ENCODE measurements at regions not wholly inside any gene's neighbourhood (a gene's known extent, or its start where the extent isn't known, plus 50 kb on each side); places are given as distances from the start of the nearest gene placed in this dataset.

GRCh38 chr4:125022855-125023501 lies 291.8 kb upstream of the FAT4 start:
- Histone ChIP-seq H3K79me1 (ENCODE audit: low read depth, low read length) (no peaks in the 10 kb centered on the region), H3K4me2 (ENCODE audit: insufficient read depth in 1 of 2, low read depth in 2 of 2, low read length in 2 of 2) (no peak overlapping the region), H2BK12ac (ENCODE audit: low read depth, low read length) (no peak overlapping the region), H3K14ac (ENCODE audit: insufficient read length) (no peak overlapping the region), H3K36me3 (ENCODE audit: control insufficient read depth in 2 of 4, insufficient read depth in 4 of 4, low read length in 3 of 4) (peaks cover 0 to 6% (median 2%) of the 10 kb centered on the region in 4 experiments; a peak in 2 of 8 replicates), H3K9me3 (ENCODE audit: insufficient read depth in 2 of 2, low read depth in 1 of 2, low read length in 1 of 2) (peaks cover 7 to 13% of the 10 kb centered on the region in 2 experiments), H4K91ac (replicated peaks; ENCODE audit: insufficient read length, low read length) (no peak overlapping the region), H2AK5ac (ENCODE audit: low read depth, low read length) (no peak overlapping the region), H3K4ac (replicated peaks; ENCODE audit: insufficient read length, low read depth, low read length) (no peak overlapping the region), H4K20me1 (replicated peaks in 1 of 2; ENCODE audit: control insufficient read depth in 1 of 2, insufficient read depth in 2 of 2, low read length in 2 of 2) (no peaks in the 10 kb centered on the region), H3K4me3 (ENCODE audit: extremely low read depth in 1 of 4, insufficient read depth in 2 of 4, low read depth in 3 of 4, low read length in 4 of 4) (no peak overlapping the region), H2BK20ac (ENCODE audit: low read length) (no peak overlapping the region), H2BK5ac (ENCODE audit: low read depth, low read length) (no peak overlapping the region), H3K79me2 (ENCODE audit: control insufficient read depth in 1 of 2, insufficient read depth in 2 of 2, low read length in 2 of 2) (no peaks in the 10 kb centered on the region), H4K5ac (ENCODE audit: insufficient read length, low read depth, low read length) (no peak overlapping the region), H3K27ac (ENCODE audit: low read depth, low read length) (no peak overlapping the region; the same call in 1 of the 2 replicates), H3K23me2 (ENCODE audit: low read depth, low read length) (no peaks in the 10 kb centered on the region), H4K8ac (ENCODE audit: extremely low read depth, insufficient read depth, low read length) (no peak overlapping the region), H2BK15ac (ENCODE audit: low read length) (no peak overlapping the region), H3K56ac (replicated peaks; ENCODE audit: insufficient read length, low read depth, low read length) (no peak overlapping the region), H3K23ac (ENCODE audit: insufficient read length) (no peak overlapping the region), H3K27me3 (replicated peaks in 1 of 4; ENCODE audit: control insufficient read depth in 3 of 4, extremely low read depth in 1 of 4, insufficient read depth in 3 of 4, low read length in 3 of 4) (no peaks in the 10 kb centered on the region), H2AFZ (ENCODE audit: low read length) (no peak overlapping the region), H2BK120ac (replicated peaks; ENCODE audit: low read depth, low read length) (no peak overlapping the region), H3K4me1 (replicated peaks in 1 of 4; ENCODE audit: control insufficient read depth in 3 of 4, insufficient read depth in 4 of 4, low read length in 3 of 4) (peaks cover 0 to 9% (median 5%) of the 10 kb centered on the region in 4 experiments; a peak in 3 of 7 replicates), H3K18ac (ENCODE audit: extremely low read depth, low read length) (no peak overlapping the region), H3K9ac (replicated peaks in 1 of 4; ENCODE audit: extremely low read depth in 1 of 4, low read depth in 3 of 4, low read length in 3 of 4) (no peak overlapping the region)
- WGBS, 2 experiments (ENCODE audit: extremely low coverage in 1 of 2, insufficient coverage in 1 of 2, insufficient read length in 1 of 2, insufficient replicate concordance in 2 of 2, low coverage in 1 of 2, low lambda C conversion rate in 2 of 2, missing lambda C conversion rate in 1 of 2), result 91% methylated on average over 6 of the region's 6 CpGs; no CpG with 5 or more reads in 1 of the 2 experiments
- DNase-seq (ENCODE audit: low read depth in 1 of 2, low spot score in 2 of 2) (no peak), FAIRE-seq (no peak)
- ChIA-PET POLR2A (ENCODE audit: partially characterized antibody) (no interaction called here), CTCF (ENCODE audit: partially characterized antibody) (interaction anchor here (1.0 kb wide), 1 partner anchor 283 kb away, joined by 3 read pairs; no protein-coding TSS in a partner anchor)
- TF ChIP-seq POLR2A (IDR thresholded peaks at IDR 0.05; ENCODE audit: control extremely low read depth in 1 of 2, low read depth in 2 of 2, low read length in 2 of 2), result no peak
- TF ChIP-seq HDAC6 (IDR thresholded peaks at IDR 0.05; ENCODE audit: low read depth, low read length), result no peak
- no peak for TF ChIP-seq PHF8 (conservative IDR thresholded peaks at IDR 0.05; ENCODE audit: low read depth, low read length)
- no peak for TF ChIP-seq RBBP5 (IDR thresholded peaks at IDR 0.05; ENCODE audit: borderline replicate concordance, low read depth, low read length)
- TF ChIP-seq TBP (IDR thresholded peaks at IDR 0.05; ENCODE audit: low read depth, low read length), result no peak
- TF ChIP-seq YY1 (IDR thresholded peaks at IDR 0.05; ENCODE audit: low read depth, low read length), result no peak
- no peak for TF ChIP-seq GTF2F1 (IDR thresholded peaks at IDR 0.05; ENCODE audit: borderline replicate concordance, low read depth, low read length)
- no peak for TF ChIP-seq CEBPB (IDR thresholded peaks at IDR 0.05; ENCODE audit: low read depth, low read length)
- TF ChIP-seq SP4 (IDR thresholded peaks at IDR 0.05; ENCODE audit: low read length), result no peak
- TF ChIP-seq KDM4A (IDR thresholded peaks at IDR 0.05; ENCODE audit: low read depth, low read length, severe bottlenecking), result no peak
- no peak for TF ChIP-seq RFX5 (IDR thresholded peaks at IDR 0.05; ENCODE audit: borderline replicate concordance, low read depth, low read length)
- TF ChIP-seq MAFK (IDR thresholded peaks at IDR 0.05; ENCODE audit: low read depth, low read length), result no peak

All from H1 (cell line).